Mammary epithelial cell (primary cell): ENCODE measurements at regions not wholly inside any gene's neighbourhood (a gene's known extent, or its start where the extent isn't known, plus 50 kb on each side); places are given as distances from the start of the nearest gene placed in this dataset.

ENCODE experiments used
- EZH2 ChIP-seq: IDR thresholded peaks from 2 replicates; pipeline ENCODE4 v1.6.1; 2012; ENCODE audit warnings: low read length, inconsistent platforms, borderline replicate concordance
- TF ChIP-seq, protein P1 (sequence below), 2 donors: IDR thresholded peaks in 1 of 2; conservative IDR thresholded peaks in 1 of 2; 2 replicates each; pipeline ENCODE4 v1.5.1; 2011 to 2012; ENCODE audit warnings: inconsistent platforms in 2 of 2, low read length in 2 of 2, mild to moderate bottlenecking in 2 of 2, control low read depth in 1 of 2, low read depth in 1 of 2; ENCODE audit not compliant: insufficient read depth in 1 of 2; ENCODE audit errors: extremely low read depth in 1 of 2

DNA sequence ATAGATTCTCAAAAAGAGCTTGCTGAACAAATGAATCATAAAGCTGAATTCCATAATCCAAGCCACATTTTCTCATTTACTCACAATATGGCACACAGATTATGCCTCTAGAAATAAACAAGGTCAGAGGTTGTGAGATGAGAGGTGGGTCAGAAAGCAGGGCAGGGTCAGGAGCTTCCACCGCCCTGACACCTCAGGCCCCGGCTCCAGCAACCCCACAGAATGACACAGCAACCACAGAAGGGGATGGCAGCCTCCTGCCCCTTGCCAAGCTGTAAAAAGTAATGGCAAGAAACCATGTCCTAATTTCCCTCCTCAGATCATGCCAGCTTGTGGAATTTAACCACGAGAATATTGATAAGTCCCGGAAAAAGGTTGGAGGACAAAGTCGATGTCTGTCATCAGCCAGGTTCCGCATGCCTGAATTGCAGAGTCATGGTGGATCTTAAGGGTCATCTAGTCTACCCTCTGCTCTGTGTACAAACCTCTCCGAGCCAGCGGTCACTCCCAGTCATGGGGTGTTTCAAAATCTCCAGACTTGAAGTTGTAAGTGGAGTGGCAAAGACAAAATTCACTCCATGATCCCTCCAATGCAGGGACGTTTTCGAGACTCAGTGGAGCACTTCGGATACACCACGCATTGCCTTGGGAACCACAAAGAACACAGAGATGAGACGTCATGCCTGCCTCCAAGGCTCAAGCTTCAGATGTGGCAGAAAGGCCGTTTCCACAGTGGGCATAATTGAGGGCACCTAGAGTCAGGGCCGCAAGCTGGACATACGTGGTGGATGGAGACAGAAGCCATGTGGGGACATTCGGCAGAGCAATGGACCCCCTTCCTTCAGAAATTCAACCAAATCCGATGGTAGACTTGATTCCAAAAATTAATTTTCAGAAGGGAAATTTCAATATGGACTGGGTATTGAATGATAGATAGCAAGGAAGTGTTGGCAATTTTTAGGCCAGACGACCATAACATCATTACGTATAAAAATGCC is 254.0 kb downstream of the TOMM20 start:
- TF ChIP-seq, protein P1, sequence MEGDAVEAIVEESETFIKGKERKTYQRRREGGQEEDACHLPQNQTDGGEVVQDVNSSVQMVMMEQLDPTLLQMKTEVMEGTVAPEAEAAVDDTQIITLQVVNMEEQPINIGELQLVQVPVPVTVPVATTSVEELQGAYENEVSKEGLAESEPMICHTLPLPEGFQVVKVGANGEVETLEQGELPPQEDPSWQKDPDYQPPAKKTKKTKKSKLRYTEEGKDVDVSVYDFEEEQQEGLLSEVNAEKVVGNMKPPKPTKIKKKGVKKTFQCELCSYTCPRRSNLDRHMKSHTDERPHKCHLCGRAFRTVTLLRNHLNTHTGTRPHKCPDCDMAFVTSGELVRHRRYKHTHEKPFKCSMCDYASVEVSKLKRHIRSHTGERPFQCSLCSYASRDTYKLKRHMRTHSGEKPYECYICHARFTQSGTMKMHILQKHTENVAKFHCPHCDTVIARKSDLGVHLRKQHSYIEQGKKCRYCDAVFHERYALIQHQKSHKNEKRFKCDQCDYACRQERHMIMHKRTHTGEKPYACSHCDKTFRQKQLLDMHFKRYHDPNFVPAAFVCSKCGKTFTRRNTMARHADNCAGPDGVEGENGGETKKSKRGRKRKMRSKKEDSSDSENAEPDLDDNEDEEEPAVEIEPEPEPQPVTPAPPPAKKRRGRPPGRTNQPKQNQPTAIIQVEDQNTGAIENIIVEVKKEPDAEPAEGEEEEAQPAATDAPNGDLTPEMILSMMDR (conservative IDR thresholded peaks at IDR 0.05 in 1 of 2, IDR thresholded peaks at IDR 0.05 in 1 of 2; ENCODE audit: extremely low read depth in 1 of 2, insufficient read depth in 1 of 2, low read depth in 1 of 2, low read length in 2 of 2): no peak
- TF ChIP-seq EZH2: no peak
